ENCODE measurements at regions not wholly inside any gene's neighbourhood (a gene's known extent, or its start where the extent isn't known, plus 50 kb on each side); places are given as distances from the start of the nearest gene placed in this dataset.

DNA sequence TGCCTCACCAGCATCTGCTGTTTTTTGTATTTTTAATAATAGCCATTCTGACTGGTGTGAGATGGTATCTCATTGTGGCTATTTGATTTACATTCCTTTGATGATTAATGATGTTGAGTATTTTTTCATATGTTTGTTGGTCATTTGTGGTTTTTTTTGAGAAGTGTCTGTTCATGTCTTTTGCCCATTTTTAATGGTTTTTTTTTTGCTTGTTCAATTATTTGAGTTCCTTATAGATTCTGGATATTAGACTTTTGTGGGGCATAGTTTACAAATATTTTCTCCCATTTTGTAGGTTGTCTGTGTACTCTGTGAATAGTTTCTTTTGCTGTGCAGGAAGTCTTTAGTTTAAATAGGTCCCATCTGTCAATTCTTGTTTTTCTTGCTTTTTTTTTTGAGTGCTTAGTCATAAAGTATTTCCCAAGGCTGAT is 148.1 kb downstream of the NPR3 start:
- TF ChIP-seq CTCF (IDR thresholded peaks at IDR 0.05; ENCODE audit: insufficient read depth, low read depth, low read length) (no peak), EZH2 (IDR thresholded peaks at IDR 0.05; ENCODE audit: insufficient read depth, low read length) (no peak)
